DND-41 (cell line): ENCODE measurements at regions not wholly inside any gene's neighbourhood (a gene's known extent, or its start where the extent isn't known, plus 50 kb on each side); places are given as distances from the start of the nearest gene placed in this dataset.

Source experiments
- ATAC-seq: fragments of 200-7000 bp; cut with Tn5 transposase; 3 replicates; pipeline ENCODE4 v1.9.1; 2021; ENCODE audit warnings: low read depth; ENCODE audit not compliant: insufficient read depth
- DNase-seq: peaks from one replicate; pipeline ENCODE4 v3.0.0-alpha.2; 2020
- H2AFZ ChIP-seq: 2 replicates; pipeline ENCODE4 v1.6.0; 2012; ENCODE audit warnings: low read depth, low read length
- H3K27ac ChIP-seq: 2 replicates; pipeline ENCODE4 v1.5.1; 2012; ENCODE audit warnings: low read length, inconsistent platforms
- H3K27me3 ChIP-seq: fragments of 200-600 bp; sonication (generic); 2 replicates; pipeline ENCODE4 v1.6.0; 2012; ENCODE audit warnings: low read length, mild to moderate bottlenecking, inconsistent platforms; ENCODE audit not compliant: insufficient read depth, poor library complexity
- H3K36me3 ChIP-seq: 2 replicates; pipeline ENCODE4 v1.5.1; 2012; ENCODE audit warnings: low read length, inconsistent platforms; ENCODE audit not compliant: insufficient read depth
- H3K4me1 ChIP-seq: 2 replicates; pipeline ENCODE4 v1.5.1; 2012; ENCODE audit warnings: mild to moderate bottlenecking, low read length; ENCODE audit not compliant: insufficient read depth
- H3K4me2 ChIP-seq: 2 replicates; pipeline ENCODE4 v1.6.0; 2012; ENCODE audit warnings: mild to moderate bottlenecking, moderate library complexity, low read length, inconsistent platforms; ENCODE audit not compliant: insufficient read depth
- H3K4me3 ChIP-seq, 2 experiments: fragments of 200-600 bp in 1 of 2; shearing (Covaris generic) in 1 of 2; 2 replicates each; pipeline ENCODE4 v1.5.1; 2012 to 2016; ENCODE audit warnings: inconsistent platforms in 2 of 2, low read length in 2 of 2, mild to moderate bottlenecking in 2 of 2, low read depth in 1 of 2, moderate library complexity in 1 of 2
- H3K79me2 ChIP-seq: 2 replicates; pipeline ENCODE4 v1.6.0; 2012; ENCODE audit warnings: low read length, inconsistent platforms; ENCODE audit not compliant: insufficient read depth
- H3K9ac ChIP-seq: 2 replicates; pipeline ENCODE4 v1.6.0; 2012; ENCODE audit warnings: low read depth, mild to moderate bottlenecking, inconsistent platforms, low read length, moderate library complexity
- H3K9me3 ChIP-seq: 2 replicates; pipeline ENCODE4 v1.5.1; 2012; ENCODE audit warnings: low read length, moderate library complexity, mild to moderate bottlenecking, inconsistent platforms; ENCODE audit not compliant: insufficient read depth, severe bottlenecking
- H4K20me1 ChIP-seq: 2 replicates; pipeline ENCODE4 v1.6.0; 2012; ENCODE audit warnings: low read length; ENCODE audit not compliant: insufficient read depth
- EZH2 ChIP-seq: IDR thresholded peaks from 3 replicates; pipeline ENCODE4 v1.6.1; 2012; ENCODE audit warnings: borderline replicate concordance, low read depth, mild to moderate bottlenecking, moderate library complexity, low read length, inconsistent platforms; ENCODE audit not compliant: severe bottlenecking
- TF ChIP-seq, protein P1 (sequence below): IDR thresholded peaks from 2 replicates; pipeline ENCODE4 v1.5.1; 2012; ENCODE audit warnings: borderline replicate concordance, low read length, moderate library complexity, mild to moderate bottlenecking; ENCODE audit not compliant: poor library complexity, severe bottlenecking; ENCODE audit errors: extremely low read depth

- H3K36me3 ChIP-seq: no peaks in the 10 kb centered on the region
- no peaks in the 10 kb centered on the region for H3K9me3 ChIP-seq
- no peak overlapping the region for H3K4me3 ChIP-seq
- H3K79me2 ChIP-seq: no peaks in the 10 kb centered on the region
- no peak overlapping the region for H3K27ac ChIP-seq
- DNase-seq: no peak
- no peaks in the 10 kb centered on the region for H4K20me1 ChIP-seq
- peaks cover 20% of the 10 kb centered on the region for H3K4me1 ChIP-seq
- TF ChIP-seq, protein P1, sequence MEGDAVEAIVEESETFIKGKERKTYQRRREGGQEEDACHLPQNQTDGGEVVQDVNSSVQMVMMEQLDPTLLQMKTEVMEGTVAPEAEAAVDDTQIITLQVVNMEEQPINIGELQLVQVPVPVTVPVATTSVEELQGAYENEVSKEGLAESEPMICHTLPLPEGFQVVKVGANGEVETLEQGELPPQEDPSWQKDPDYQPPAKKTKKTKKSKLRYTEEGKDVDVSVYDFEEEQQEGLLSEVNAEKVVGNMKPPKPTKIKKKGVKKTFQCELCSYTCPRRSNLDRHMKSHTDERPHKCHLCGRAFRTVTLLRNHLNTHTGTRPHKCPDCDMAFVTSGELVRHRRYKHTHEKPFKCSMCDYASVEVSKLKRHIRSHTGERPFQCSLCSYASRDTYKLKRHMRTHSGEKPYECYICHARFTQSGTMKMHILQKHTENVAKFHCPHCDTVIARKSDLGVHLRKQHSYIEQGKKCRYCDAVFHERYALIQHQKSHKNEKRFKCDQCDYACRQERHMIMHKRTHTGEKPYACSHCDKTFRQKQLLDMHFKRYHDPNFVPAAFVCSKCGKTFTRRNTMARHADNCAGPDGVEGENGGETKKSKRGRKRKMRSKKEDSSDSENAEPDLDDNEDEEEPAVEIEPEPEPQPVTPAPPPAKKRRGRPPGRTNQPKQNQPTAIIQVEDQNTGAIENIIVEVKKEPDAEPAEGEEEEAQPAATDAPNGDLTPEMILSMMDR: no peak
- TF ChIP-seq EZH2: no peak
- no peak for ATAC-seq
- no peak overlapping the region for H2AFZ ChIP-seq
- no peak overlapping the region for H3K9ac ChIP-seq
- H3K4me2 ChIP-seq: no peak overlapping the region
- no peaks in the 10 kb centered on the region for H3K27me3 ChIP-seq
Measured at GRCh38 chr2:239584986-239585385, 184.2 kb upstream of the HDAC4 start.

DNA sequence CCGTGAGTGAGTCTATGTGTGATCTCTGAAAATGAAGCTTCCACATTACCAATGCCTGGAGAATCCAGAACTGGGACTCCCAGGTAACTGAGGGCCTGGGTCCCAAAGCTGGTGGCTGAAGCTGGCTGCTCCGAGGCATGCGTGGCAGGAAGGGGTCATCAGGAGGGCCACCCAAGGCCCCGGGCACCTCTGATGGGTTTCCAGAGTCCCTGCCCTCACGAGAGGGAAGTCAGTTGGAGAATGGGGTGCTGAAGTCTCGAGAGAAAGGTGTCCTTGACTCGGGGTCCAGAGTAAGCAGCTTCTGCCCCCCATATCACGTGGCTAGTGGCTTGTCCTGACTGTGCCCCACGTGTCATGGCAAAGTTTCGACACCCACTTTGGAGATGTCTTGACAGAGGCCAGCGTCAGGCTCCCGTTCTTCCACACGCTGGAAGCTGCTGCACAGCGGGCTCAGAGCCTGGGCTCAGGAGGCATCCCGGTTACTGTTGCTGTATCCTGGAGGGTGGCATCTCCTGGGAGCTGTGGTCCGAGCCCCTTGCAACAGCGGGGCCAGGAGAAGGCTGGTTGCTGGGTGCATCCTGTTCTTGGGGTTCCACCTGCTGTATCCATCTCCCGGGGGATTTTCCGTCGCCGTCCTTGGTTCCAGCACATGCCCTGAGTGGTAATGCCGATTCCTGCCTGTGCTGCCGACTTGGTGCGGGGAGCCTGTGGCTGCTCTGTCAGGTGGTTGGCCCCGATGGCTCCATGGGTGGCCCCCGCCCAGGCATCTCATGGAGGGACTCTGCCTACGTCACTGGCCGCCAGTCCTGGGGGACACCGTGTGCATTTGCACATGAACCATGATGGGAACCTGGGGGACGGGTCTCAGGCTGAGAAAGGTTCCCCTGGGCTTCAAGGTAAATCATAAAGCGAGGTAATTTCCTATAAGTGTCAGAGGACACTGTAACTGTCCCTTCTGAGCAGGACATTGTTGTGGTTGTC lies 183.3 kb upstream of the HDAC4 start:
- H3K4me2 ChIP-seq: no peak overlapping the region
- no peaks in the 10 kb centered on the region for H3K79me2 ChIP-seq
- no peaks in the 10 kb centered on the region for H3K27me3 ChIP-seq
- H3K27ac ChIP-seq: no peak overlapping the region
- no peak overlapping the region for H3K9ac ChIP-seq
- DNase-seq (no peak), ATAC-seq (no peak)
- no peaks in the 10 kb centered on the region for H3K9me3 ChIP-seq
- H3K4me1 ChIP-seq: peaks cover 12% of the 10 kb centered on the region
- H3K4me3 ChIP-seq: no peak overlapping the region
- no peaks in the 10 kb centered on the region for H3K36me3 ChIP-seq
- TF ChIP-seq, protein P1: no peak
- no peak for TF ChIP-seq EZH2
- H2AFZ ChIP-seq: no peak overlapping the region
- H4K20me1 ChIP-seq: no peaks in the 10 kb centered on the region

DNA sequence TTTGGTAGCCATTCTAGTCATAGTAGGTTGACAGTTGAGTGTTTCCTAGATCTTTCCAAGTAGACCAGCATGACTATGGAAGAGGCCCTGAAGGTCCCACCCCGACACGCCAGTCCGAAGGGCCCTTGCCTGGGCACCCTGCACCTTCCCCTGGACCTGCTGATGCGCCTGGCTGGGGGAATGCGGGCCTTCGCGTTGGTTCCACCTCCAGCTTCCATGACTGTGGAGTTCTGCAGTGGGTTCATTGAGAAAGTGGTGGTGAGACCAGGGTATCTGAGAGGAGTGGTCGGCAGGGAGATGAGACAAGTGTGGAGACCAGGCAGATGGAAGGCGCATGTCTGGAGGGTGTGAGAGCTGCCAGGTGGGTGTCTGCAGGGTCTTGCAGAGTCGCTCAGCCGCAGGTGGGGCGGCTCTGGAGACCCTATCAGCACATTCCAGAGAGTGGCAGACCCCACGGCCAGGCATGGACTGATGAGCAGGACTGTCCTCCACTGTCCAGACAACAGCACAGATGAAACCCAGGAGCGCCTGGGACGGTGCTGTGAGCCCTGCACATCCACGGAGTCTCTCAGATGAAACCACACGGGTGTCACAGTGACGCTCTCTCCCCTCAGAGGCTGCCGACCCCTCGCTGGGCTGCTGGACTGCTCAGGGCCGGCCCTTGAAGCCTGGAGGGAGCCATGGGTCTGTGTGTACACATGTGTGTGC lies 182.5 kb upstream of the HDAC4 start:
- H3K36me3 ChIP-seq: no peaks in the 10 kb centered on the region
- no peak overlapping the region for H3K4me3 ChIP-seq
- peaks cover 4% of the 10 kb centered on the region for H3K4me1 ChIP-seq
- H3K4me2 ChIP-seq: no peak overlapping the region
- TF ChIP-seq EZH2: no peak
- TF ChIP-seq, protein P1: no peak
- no peaks in the 10 kb centered on the region for H3K27me3 ChIP-seq
- no peak for ATAC-seq
- H3K9ac ChIP-seq: no peak overlapping the region
- H3K9me3 ChIP-seq: no peaks in the 10 kb centered on the region
- H4K20me1 ChIP-seq: no peaks in the 10 kb centered on the region
- DNase-seq: no peak
- no peak overlapping the region for H2AFZ ChIP-seq
- no peaks in the 10 kb centered on the region for H3K79me2 ChIP-seq
- no peak overlapping the region for H3K27ac ChIP-seq
